Thyroid gland (tissue), 4 donors: ENCODE measurements at regions not wholly inside any gene's neighbourhood (a gene's known extent, or its start where the extent isn't known, plus 50 kb on each side); places are given as distances from the start of the nearest gene placed in this dataset.

Source experiments
- CTCF ChIP-seq, 6 experiments: fragments of 200-600 bp in 3 of 6; fragments of 450-650 bp in 3 of 6; sonication (generic) in 3 of 6; IDR thresholded peaks; one replicate each; pipeline ENCODE4 v1.5.1; 2016 to 2019; ENCODE audit warnings: antibody characterized with exemption in 6 of 6, mild to moderate bottlenecking in 2 of 6, inconsistent platforms in 1 of 6, moderate library complexity in 1 of 6
- POLR2A ChIP-seq, 2 donors: fragments of 450-650 bp; IDR thresholded peaks; one replicate each; pipeline ENCODE4 v1.6.1; 2017; ENCODE audit warnings: antibody characterized with exemption in 2 of 2, mild to moderate bottlenecking in 2 of 2, moderate library complexity in 1 of 2

- TF ChIP-seq POLR2A (IDR thresholded peaks at IDR 0.05) (no peak), CTCF (IDR thresholded peaks at IDR 0.05) (no peak)
Observed at GRCh38 chr21:38609580-38609979, 111.3 kb upstream of the ERG start.
